ENCODE measurements at regions not wholly inside any gene's neighbourhood (a gene's known extent, or its start where the extent isn't known, plus 50 kb on each side); places are given as distances from the start of the nearest gene placed in this dataset.

DNA sequence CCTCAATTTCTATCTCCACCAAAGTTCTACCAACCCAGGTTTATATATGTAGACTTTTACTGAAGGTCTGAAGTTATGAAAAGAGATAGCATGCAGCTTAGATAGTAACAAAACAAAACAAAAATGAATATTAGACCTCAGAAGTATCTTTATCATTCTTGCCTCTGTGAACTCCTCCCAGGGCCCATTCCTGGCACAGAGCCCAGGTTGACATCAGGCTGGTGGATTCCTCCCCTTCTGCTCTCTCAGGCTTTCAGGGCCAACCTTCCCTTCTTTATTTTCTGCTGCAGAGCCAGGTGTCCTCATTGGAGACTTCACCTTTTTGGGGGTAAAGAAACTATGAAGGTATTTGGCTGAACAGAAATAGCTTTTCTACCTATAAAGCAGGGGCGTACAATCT is 112.8 kb upstream of the PITX2 start:
- H3K4me3 ChIP-seq (replicated peaks in 1 of 2; ENCODE audit: low read depth in 2 of 2, low read length in 2 of 2) = no peak overlapping the region
- peak in 1 of 2 donors; percentile 6 for DNase-seq (ENCODE audit: low read depth in 2 of 2)
- TF ChIP-seq, protein P1, sequence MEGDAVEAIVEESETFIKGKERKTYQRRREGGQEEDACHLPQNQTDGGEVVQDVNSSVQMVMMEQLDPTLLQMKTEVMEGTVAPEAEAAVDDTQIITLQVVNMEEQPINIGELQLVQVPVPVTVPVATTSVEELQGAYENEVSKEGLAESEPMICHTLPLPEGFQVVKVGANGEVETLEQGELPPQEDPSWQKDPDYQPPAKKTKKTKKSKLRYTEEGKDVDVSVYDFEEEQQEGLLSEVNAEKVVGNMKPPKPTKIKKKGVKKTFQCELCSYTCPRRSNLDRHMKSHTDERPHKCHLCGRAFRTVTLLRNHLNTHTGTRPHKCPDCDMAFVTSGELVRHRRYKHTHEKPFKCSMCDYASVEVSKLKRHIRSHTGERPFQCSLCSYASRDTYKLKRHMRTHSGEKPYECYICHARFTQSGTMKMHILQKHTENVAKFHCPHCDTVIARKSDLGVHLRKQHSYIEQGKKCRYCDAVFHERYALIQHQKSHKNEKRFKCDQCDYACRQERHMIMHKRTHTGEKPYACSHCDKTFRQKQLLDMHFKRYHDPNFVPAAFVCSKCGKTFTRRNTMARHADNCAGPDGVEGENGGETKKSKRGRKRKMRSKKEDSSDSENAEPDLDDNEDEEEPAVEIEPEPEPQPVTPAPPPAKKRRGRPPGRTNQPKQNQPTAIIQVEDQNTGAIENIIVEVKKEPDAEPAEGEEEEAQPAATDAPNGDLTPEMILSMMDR (IDR thresholded peaks at IDR 0.05; ENCODE audit: low read depth, low read length) = no peak

DNA sequence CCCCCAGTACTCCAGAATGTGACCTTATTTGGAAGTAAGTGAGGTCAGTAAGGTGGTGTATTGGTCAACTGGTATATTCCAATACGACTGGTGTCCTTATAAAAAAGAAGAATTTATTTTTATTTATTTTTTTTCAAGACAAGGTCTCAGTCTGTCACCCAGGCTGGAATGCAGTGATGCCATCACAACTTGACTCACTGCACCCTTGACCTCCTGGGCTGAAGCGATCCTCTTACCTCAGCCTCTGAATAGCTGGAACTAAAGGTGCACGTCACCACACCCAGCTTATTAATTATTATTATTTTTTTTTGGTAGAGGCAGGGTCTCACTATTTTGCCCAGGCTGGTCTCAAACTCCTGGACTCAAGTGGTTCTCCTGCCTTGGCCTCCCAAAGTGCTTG is 115.1 kb upstream of the PITX2 start:
- TF ChIP-seq, protein P1 (IDR thresholded peaks at IDR 0.05; ENCODE audit: low read depth, low read length) = no peak
- no peak overlapping the region for H3K4me3 ChIP-seq (replicated peaks in 1 of 2; ENCODE audit: low read depth in 2 of 2, low read length in 2 of 2)
- no peak for DNase-seq (ENCODE audit: low read depth in 2 of 2)

DNA sequence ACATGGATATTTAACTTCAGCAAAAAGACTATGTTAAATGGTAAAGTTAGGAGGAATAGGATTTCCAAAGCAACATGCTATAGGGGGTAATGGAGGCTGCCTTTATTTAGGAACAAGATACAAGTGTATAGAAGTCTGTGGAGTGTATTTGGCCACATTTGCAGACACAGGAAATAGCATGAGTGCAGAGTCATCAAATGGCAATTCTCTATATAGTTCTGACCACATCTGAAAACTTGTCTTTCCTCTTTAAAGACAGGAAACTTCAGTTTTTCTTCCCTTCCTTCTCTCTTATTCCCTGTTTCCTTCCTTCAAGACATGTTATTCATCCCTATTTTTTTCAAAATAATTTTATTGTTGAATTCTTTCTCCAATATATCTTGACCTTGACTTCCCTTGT is 119.3 kb upstream of the PITX2 start:
- DNase-seq (ENCODE audit: low read depth in 2 of 2) = no peak
- no peak overlapping the region for H3K4me3 ChIP-seq (replicated peaks in 1 of 2; ENCODE audit: low read depth in 2 of 2, low read length in 2 of 2)
- TF ChIP-seq, protein P1 (IDR thresholded peaks at IDR 0.05; ENCODE audit: low read depth, low read length) = no peak

DNA sequence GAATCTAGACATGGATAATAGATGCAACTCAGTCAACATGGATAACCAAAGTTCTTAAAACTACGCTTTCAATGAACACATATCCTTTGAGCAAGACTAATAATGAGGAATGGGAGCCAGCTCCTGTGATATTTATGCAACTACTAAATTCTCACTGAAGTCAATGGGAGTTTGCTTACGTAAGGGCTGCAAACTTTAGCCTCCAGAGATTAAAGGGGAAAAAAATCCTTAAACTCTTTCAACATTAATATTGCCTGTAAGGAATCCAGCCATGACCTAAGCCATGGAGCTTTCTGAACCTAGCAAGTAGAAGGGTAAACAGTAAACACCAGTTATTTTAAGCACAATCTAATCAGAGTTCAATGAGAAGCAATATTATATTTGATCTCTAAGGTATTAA is 125.2 kb upstream of the PITX2 start:
- TF ChIP-seq, protein P1 (IDR thresholded peaks at IDR 0.05; ENCODE audit: low read depth, low read length) = no peak
- no peak for DNase-seq (ENCODE audit: low read depth in 2 of 2)
- H3K4me3 ChIP-seq (replicated peaks in 1 of 2; ENCODE audit: low read depth in 2 of 2, low read length in 2 of 2) = no peak overlapping the region

DNA sequence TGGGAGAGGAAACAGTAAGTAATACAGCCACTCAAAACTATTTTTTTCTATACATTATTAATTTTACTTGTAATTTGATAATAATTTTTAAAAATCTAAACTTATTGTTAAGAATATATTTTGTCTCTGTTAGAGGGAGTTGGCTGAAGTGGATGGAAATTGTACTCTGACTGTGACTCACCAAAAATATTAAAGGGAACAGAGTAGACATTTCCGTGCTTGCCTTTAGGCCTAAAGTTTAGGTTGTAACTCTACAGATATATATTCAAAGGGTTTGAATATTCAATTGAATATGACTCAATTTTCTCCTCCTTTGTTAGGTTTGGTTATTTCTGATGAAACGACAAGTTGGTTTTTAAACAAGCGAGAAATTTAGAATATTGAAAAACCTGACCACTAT is 128.3 kb upstream of the PITX2 start:
- DNase-seq (ENCODE audit: low read depth in 2 of 2) = no peak
- TF ChIP-seq, protein P1 (IDR thresholded peaks at IDR 0.05; ENCODE audit: low read depth, low read length) = no peak
- no peak overlapping the region for H3K4me3 ChIP-seq (replicated peaks in 1 of 2; ENCODE audit: low read depth in 2 of 2, low read length in 2 of 2)

DNA sequence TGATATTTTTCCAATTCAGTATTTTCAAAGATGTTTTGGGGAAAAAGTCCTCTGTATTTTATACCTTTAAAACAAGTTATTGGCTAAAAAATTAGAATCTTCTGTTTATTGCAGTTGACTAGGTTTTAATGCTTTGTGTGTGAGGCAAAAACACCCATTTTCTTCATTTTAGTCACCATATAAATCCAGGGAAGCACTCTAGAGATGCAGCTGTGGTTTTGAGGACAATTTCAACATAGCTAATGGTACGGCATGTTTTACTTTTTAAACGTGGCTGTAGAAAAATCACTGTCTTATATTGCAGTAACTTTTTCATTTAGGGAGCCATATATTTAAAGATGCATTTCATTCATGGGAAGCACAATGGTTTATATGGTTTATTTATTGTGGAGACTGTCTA is 129.1 kb upstream of the PITX2 start:
- TF ChIP-seq, protein P1 (IDR thresholded peaks at IDR 0.05; ENCODE audit: low read depth, low read length) = no peak
- no peak overlapping the region for H3K4me3 ChIP-seq (replicated peaks in 1 of 2; ENCODE audit: low read depth in 2 of 2, low read length in 2 of 2)
- DNase-seq (ENCODE audit: low read depth in 2 of 2) = peak in 1 of 2 donors; percentile 1

DNA sequence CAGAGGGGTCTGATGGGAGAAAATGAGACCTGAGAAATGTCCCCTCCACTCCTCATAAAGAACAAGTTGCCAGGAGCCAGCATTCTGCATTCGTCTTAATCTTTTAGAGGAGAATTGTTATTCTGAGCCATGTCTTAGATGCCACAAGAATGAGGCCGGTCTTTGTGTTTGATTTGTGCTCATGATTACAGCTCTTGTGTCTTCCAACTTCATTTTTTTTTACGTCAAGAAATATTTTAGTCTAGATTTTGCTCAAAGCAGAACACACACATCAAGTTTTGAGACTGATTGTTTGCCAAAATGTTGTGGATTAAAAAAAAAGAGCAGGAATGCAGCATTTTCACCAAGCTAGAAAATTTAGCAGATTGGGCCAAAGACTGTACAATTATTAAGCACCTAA is 130.6 kb upstream of the PITX2 start:
- DNase-seq (ENCODE audit: low read depth in 2 of 2) = peak in 1 of 2 donors; percentile 15
- H3K4me3 ChIP-seq (replicated peaks in 1 of 2; ENCODE audit: low read depth in 2 of 2, low read length in 2 of 2) = no peak overlapping the region
- TF ChIP-seq, protein P1 (IDR thresholded peaks at IDR 0.05; ENCODE audit: low read depth, low read length) = no peak
